ENCODE measurements at regions not wholly inside any gene's neighbourhood (a gene's known extent, or its start where the extent isn't known, plus 50 kb on each side); places are given as distances from the start of the nearest gene placed in this dataset.

- TF ChIP-seq POLR2A (IDR thresholded peaks at IDR 0.05) (no peak), CTCF (IDR thresholded peaks at IDR 0.05) (no peak)
Observed at GRCh38 chrY:7263773-7264172, 352.2 kb upstream of the AMELY start.
